ENCODE measurements at regions not wholly inside any gene's neighbourhood (a gene's known extent, or its start where the extent isn't known, plus 50 kb on each side); places are given as distances from the start of the nearest gene placed in this dataset.

DNA sequence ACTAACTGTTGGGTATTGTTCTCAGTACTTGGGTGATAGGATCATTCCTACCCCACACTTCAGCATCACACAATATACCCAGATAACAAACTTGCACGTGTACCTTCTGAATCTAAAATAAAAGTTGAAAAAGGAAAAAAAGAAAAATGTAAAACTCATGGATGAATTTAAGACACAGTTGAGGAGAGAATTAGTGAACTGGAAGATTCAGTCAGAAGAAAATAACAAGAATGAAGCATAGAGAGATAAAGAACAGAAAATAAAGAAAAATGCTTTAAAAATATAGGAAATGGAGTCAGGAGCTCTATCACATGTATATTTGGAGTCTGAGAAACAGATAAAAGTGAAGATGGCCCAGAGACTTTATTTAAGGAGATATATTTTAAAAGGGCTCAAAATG is 90.4 kb upstream of the SALL3 start:
- peaks cover 4% of the 10 kb centered on the region for H3K9me3 ChIP-seq
- H3K4me3 ChIP-seq (ENCODE audit: control insufficient read depth in 1 of 2, extremely low read depth in 1 of 2, low read length in 1 of 2): no peak overlapping the region
- no peaks in the 10 kb centered on the region for H3K4me1 ChIP-seq (ENCODE audit: control insufficient read depth in 1 of 2, extremely low read depth in 1 of 2, insufficient read depth in 2 of 2, low read length in 2 of 2)
- POLR2A ChIA-PET: no interaction called here
- Mint-ChIP-seq H3K4me1 (no peaks in the 10 kb centered on the region), H3K9me3 (peaks cover 9 to 52% (median 43%) of the 10 kb centered on the region in 3 donors), H3K36me3 (no peaks in the 10 kb centered on the region), H3K27ac (no peak overlapping the region), H3K4me3 (no peak overlapping the region), H3K27me3 (peaks cover 0 to 4% of the 10 kb centered on the region in 2 donors)
- no peaks in the 10 kb centered on the region for H3K36me3 ChIP-seq (ENCODE audit: control insufficient read depth in 2 of 2, extremely low read depth in 1 of 2, insufficient read depth in 1 of 2, low read length in 1 of 2)
- no CpG with 5 or more reads among the region's 1 CpG for WGBS (ENCODE audit: insufficient coverage)
- no peak for DNase-seq
- peaks cover 0 to 4% of the 10 kb centered on the region in 2 experiments for H3K27me3 ChIP-seq (replicated peaks in 1 of 2; ENCODE audit: control insufficient read depth in 2 of 2, extremely low read depth in 1 of 2, insufficient read depth in 2 of 2, low read length in 1 of 2)
- H3K27ac ChIP-seq (ENCODE audit: low read length): no peak overlapping the region
- ATAC-seq (replicated peaks in 1 of 4): no peak
- CTCF ChIA-PET: no interaction called here

DNA sequence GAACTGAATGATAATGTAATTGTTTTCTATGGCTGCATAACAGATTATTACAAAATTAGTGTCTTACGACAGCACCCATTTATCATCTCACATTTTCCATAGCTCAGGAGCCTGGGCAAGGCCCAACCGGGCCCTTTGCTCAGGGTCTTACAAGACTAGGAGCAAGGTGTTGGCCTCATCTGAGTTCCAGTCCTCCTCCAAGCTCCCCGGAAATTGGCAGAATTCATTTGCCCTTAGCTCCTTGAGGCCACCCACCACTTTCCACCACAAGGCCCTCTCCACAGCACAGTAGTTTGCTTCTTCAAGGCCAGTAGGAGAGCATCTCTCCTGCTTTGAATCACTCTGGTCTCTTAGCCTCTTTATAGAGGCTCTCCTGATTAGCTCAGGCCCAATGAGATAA is 89.2 kb upstream of the SALL3 start:
- ChIA-PET CTCF (no interaction called here), POLR2A (no interaction called here)
- no peak for ATAC-seq (replicated peaks in 1 of 4)
- no peaks in the 10 kb centered on the region for H3K4me1 Mint-ChIP-seq
- Histone ChIP-seq H3K4me1 (ENCODE audit: control insufficient read depth in 1 of 2, extremely low read depth in 1 of 2, insufficient read depth in 2 of 2, low read length in 2 of 2) (no peaks in the 10 kb centered on the region), H3K4me3 (ENCODE audit: control insufficient read depth in 1 of 2, extremely low read depth in 1 of 2, low read length in 1 of 2) (no peak overlapping the region), H3K36me3 (ENCODE audit: control insufficient read depth in 2 of 2, extremely low read depth in 1 of 2, insufficient read depth in 1 of 2, low read length in 1 of 2) (no peaks in the 10 kb centered on the region), H3K9me3 (peaks cover 4% of the 10 kb centered on the region), H3K27me3 (replicated peaks in 1 of 2; ENCODE audit: control insufficient read depth in 2 of 2, extremely low read depth in 1 of 2, insufficient read depth in 2 of 2, low read length in 1 of 2) (peaks cover 0 to 6% of the 10 kb centered on the region in 2 experiments), H3K27ac (ENCODE audit: low read length) (no peak overlapping the region)
- H3K9me3 Mint-ChIP-seq: peaks cover 9 to 45% (median 36%) of the 10 kb centered on the region in 3 donors
- H3K27me3 Mint-ChIP-seq: peaks cover 0 to 4% of the 10 kb centered on the region in 2 donors
- no peaks in the 10 kb centered on the region for H3K36me3 Mint-ChIP-seq
- no peak for DNase-seq
- WGBS (ENCODE audit: insufficient coverage): 79% methylated on average over 2 of the region's 3 CpGs
- no peak overlapping the region for H3K27ac Mint-ChIP-seq
- no peak overlapping the region for H3K4me3 Mint-ChIP-seq

DNA sequence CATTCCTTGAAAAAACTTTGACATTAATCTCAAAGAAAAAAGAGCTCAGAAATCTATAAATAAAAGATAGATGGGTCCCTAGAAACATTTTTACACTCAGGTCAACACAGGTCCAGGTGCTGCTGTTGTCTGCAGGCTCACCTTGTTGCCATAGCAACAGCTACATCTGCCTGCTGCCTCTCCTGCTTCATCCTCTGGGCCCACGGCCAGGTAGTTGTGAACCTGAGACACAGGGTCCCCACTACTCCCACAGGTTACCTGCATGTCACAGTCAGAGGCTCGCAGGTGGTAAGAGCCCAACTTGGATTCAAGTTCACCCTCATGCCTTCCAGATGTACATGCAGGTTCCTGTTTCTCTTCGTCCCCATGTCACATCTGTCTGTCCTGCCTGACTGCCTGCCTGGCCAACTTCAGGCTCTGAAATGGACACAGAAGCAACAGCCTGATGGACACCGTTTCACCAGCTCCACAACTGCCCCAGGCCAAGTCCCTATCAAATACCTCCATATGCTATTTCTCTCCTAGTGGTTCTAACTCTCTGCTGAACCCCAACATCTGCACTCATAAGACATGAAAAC is 88.3 kb upstream of the SALL3 start:
- Histone ChIP-seq H3K4me3 (ENCODE audit: control insufficient read depth in 1 of 2, extremely low read depth in 1 of 2, low read length in 1 of 2) (no peak overlapping the region), H3K9me3 (peaks cover 4% of the 10 kb centered on the region), H3K27ac (ENCODE audit: low read length) (no peak overlapping the region), H3K36me3 (ENCODE audit: control insufficient read depth in 2 of 2, extremely low read depth in 1 of 2, insufficient read depth in 1 of 2, low read length in 1 of 2) (no peaks in the 10 kb centered on the region), H3K27me3 (replicated peaks in 1 of 2; ENCODE audit: control insufficient read depth in 2 of 2, extremely low read depth in 1 of 2, insufficient read depth in 2 of 2, low read length in 1 of 2) (peaks cover 0 to 6% of the 10 kb centered on the region in 2 experiments), H3K4me1 (ENCODE audit: control insufficient read depth in 1 of 2, extremely low read depth in 1 of 2, insufficient read depth in 2 of 2, low read length in 2 of 2) (no peaks in the 10 kb centered on the region)
- H3K4me1 Mint-ChIP-seq: no peaks in the 10 kb centered on the region
- 54% methylated on average over 4 of the region's 4 CpGs for WGBS (ENCODE audit: insufficient coverage)
- ChIA-PET CTCF (no interaction called here), POLR2A (interaction anchor here in 1 of 2 donors (0.5 kb wide), 1 partner anchor 220 kb away, joined by 3 read pairs; no protein-coding TSS in a partner anchor)
- H3K27ac Mint-ChIP-seq: no peak overlapping the region
- ATAC-seq (replicated peaks in 1 of 4) (no peak), DNase-seq (no peak)
- no peaks in the 10 kb centered on the region for H3K36me3 Mint-ChIP-seq
- H3K9me3 Mint-ChIP-seq: peaks cover 9 to 36% (median 32%) of the 10 kb centered on the region in 3 donors
- peaks cover 0 to 4% of the 10 kb centered on the region in 2 donors for H3K27me3 Mint-ChIP-seq
- no peak overlapping the region for H3K4me3 Mint-ChIP-seq

DNA sequence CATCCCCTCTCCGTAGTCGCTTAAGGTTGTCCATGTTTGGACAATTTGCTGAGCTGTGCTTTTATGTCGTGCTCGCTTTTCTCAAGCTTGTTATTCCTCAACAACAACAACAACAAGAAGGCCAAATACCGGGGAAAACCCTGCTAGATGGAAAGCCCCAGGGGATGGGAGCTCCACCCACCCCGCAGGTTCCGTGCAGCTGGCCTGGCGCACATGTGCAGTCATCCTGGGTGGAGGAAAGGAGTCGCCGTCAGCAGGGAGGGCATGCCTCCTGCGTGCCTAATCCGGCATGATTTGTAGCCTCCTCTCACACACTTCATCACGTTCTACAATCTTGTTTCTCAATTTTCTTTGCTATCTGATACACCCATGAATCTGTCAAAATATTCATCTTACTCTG is 87.4 kb upstream of the SALL3 start:
- Histone ChIP-seq H3K27ac (ENCODE audit: low read length) (no peak overlapping the region), H3K9me3 (peaks cover 4% of the 10 kb centered on the region), H3K4me1 (ENCODE audit: control insufficient read depth in 1 of 2, extremely low read depth in 1 of 2, insufficient read depth in 2 of 2, low read length in 2 of 2) (no peaks in the 10 kb centered on the region), H3K4me3 (ENCODE audit: control insufficient read depth in 1 of 2, extremely low read depth in 1 of 2, low read length in 1 of 2) (no peak overlapping the region), H3K27me3 (replicated peaks in 1 of 2; ENCODE audit: control insufficient read depth in 2 of 2, extremely low read depth in 1 of 2, insufficient read depth in 2 of 2, low read length in 1 of 2) (peaks cover 0 to 6% of the 10 kb centered on the region in 2 experiments), H3K36me3 (ENCODE audit: control insufficient read depth in 2 of 2, extremely low read depth in 1 of 2, insufficient read depth in 1 of 2, low read length in 1 of 2) (no peaks in the 10 kb centered on the region)
- Mint-ChIP-seq H3K4me3 (no peak overlapping the region), H3K4me1 (no peaks in the 10 kb centered on the region), H3K36me3 (no peaks in the 10 kb centered on the region), H3K9me3 (peaks cover 9 to 27% (median 24%) of the 10 kb centered on the region in 3 donors), H3K27me3 (peaks cover 0 to 4% of the 10 kb centered on the region in 2 donors), H3K27ac (no peak overlapping the region)
- ChIA-PET CTCF (no interaction called here), POLR2A (no interaction called here)
- ATAC-seq (replicated peaks in 1 of 4): no peak
- DNase-seq: no peak
- WGBS (ENCODE audit: insufficient coverage): 94% methylated on average over 9 of the region's 13 CpGs

DNA sequence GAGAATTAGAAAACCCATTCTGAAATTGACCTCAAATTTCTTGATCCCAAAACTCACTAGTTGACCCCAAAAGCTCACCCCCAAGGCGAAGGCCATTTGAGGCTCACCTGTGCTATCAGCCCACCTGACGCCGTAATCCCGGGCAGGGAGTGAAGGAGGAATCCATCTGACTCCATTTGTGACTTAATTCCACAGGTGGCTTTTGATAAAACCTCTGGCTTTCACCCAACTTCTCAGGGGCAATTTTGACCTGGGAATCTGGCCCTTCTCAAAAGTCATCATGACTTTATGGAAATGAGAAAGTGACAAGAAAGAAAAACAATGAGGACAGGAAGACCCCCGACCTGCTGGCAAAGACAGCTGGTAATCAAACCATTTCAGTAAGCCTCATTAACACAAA is 86.9 kb upstream of the SALL3 start:
- WGBS (ENCODE audit: insufficient coverage): 100% methylated on average over 1 of the region's 5 CpGs
- Histone ChIP-seq H3K9me3 (peaks cover 4% of the 10 kb centered on the region), H3K4me3 (ENCODE audit: control insufficient read depth in 1 of 2, extremely low read depth in 1 of 2, low read length in 1 of 2) (no peak overlapping the region), H3K36me3 (ENCODE audit: control insufficient read depth in 2 of 2, extremely low read depth in 1 of 2, insufficient read depth in 1 of 2, low read length in 1 of 2) (no peaks in the 10 kb centered on the region), H3K27me3 (replicated peaks in 1 of 2; ENCODE audit: control insufficient read depth in 2 of 2, extremely low read depth in 1 of 2, insufficient read depth in 2 of 2, low read length in 1 of 2) (peaks cover 0 to 6% of the 10 kb centered on the region in 2 experiments), H3K4me1 (ENCODE audit: control insufficient read depth in 1 of 2, extremely low read depth in 1 of 2, insufficient read depth in 2 of 2, low read length in 2 of 2) (no peaks in the 10 kb centered on the region), H3K27ac (ENCODE audit: low read length) (no peak overlapping the region)
- no peak for ATAC-seq (replicated peaks in 1 of 4)
- CTCF ChIA-PET: no interaction called here
- Mint-ChIP-seq H3K27ac (no peak overlapping the region), H3K9me3 (peaks cover 9 to 21% (median 19%) of the 10 kb centered on the region in 3 donors), H3K4me1 (no peaks in the 10 kb centered on the region), H3K36me3 (no peaks in the 10 kb centered on the region), H3K4me3 (no peak overlapping the region), H3K27me3 (peaks cover 0 to 4% of the 10 kb centered on the region in 2 donors)
- POLR2A ChIA-PET: no interaction called here
- no peak for DNase-seq

DNA sequence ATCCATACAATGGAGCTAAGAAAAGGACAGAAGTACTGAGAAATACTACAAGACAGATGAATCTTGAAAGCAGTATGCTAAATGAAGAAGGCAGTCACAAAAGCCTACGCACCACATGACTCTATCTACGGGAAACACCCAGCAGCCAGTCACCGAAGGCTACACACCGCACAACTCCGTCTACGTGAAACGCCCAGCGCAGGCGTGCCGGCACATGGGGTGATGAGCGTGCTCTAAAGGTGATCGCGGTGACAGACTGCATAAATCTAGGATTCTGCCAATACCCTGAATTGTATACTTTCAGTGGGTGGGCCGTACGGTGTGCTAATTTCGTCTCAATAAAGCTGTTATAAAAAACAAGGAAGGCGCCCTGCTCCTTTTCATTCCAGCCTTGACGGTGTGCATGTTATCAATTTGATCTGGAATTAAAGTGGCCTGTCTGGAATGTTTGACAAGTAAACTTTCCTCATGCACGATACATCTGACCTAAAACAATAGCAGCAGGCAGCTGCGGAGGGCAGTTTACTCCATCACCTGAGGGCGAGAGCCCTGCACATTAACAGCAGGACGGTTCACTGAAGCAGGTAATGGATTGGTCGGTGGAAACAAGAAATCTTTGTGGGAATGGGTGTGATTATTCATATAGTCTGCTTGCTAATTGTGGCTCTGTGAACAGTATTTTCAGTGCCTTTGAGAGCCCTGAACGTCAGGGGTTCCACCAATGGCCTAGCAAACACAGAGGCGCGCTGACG is 86.2 kb upstream of the SALL3 start:
- no peak overlapping the region for H3K4me3 Mint-ChIP-seq
- ChIA-PET POLR2A (no interaction called here), CTCF (no interaction called here)
- no peak overlapping the region for H3K27ac ChIP-seq (ENCODE audit: low read length)
- no peak overlapping the region for H3K4me3 ChIP-seq (ENCODE audit: control insufficient read depth in 1 of 2, extremely low read depth in 1 of 2, low read length in 1 of 2)
- H3K4me1 ChIP-seq (ENCODE audit: control insufficient read depth in 1 of 2, extremely low read depth in 1 of 2, insufficient read depth in 2 of 2, low read length in 2 of 2): no peaks in the 10 kb centered on the region
- peaks cover 0 to 6% of the 10 kb centered on the region in 2 experiments for H3K27me3 ChIP-seq (replicated peaks in 1 of 2; ENCODE audit: control insufficient read depth in 2 of 2, extremely low read depth in 1 of 2, insufficient read depth in 2 of 2, low read length in 1 of 2)
- H3K27me3 Mint-ChIP-seq: peaks cover 0 to 4% of the 10 kb centered on the region in 2 donors
- H3K4me1 Mint-ChIP-seq: no peaks in the 10 kb centered on the region
- no peak for DNase-seq
- ATAC-seq (replicated peaks in 1 of 4): no peak
- WGBS (ENCODE audit: insufficient coverage): 89% methylated on average over 22 of the region's 27 CpGs
- no peak overlapping the region for H3K27ac Mint-ChIP-seq
- H3K36me3 ChIP-seq (ENCODE audit: control insufficient read depth in 2 of 2, extremely low read depth in 1 of 2, insufficient read depth in 1 of 2, low read length in 1 of 2): no peaks in the 10 kb centered on the region
- no peaks in the 10 kb centered on the region for H3K36me3 Mint-ChIP-seq
- peaks cover 9 to 17% (median 16%) of the 10 kb centered on the region in 3 donors for H3K9me3 Mint-ChIP-seq
- H3K9me3 ChIP-seq: peaks cover 4% of the 10 kb centered on the region
